Sigmoid colon (tissue), 6 donors: ENCODE measurements at regions not wholly inside any gene's neighbourhood (a gene's known extent, or its start where the extent isn't known, plus 50 kb on each side); places are given as distances from the start of the nearest gene placed in this dataset.

ENCODE experiments used
- DNase-seq: peaks from one replicate; pipeline ENCODE4 v3.0.0-alpha.2; 2019
- H3K27ac ChIP-seq, 4 donors: fragments of 200-600 bp; sonication (generic); one replicate each; pipeline ENCODE4 v1.5.1; 2016 to 2019; ENCODE audit warnings: mild to moderate bottlenecking in 1 of 4
- H3K27me3 ChIP-seq, 3 donors: fragments of 200-600 bp; sonication (generic); one replicate each; pipeline ENCODE4 v1.5.1; 2019; ENCODE audit warnings: mild to moderate bottlenecking in 1 of 3
- H3K36me3 ChIP-seq, 4 donors: fragments of 200-600 bp; sonication (generic); one replicate each; pipeline ENCODE4 v1.5.1; 2016 to 2019
- H3K4me1 ChIP-seq, 4 donors: fragments of 200-600 bp; sonication (generic); one replicate each; pipeline ENCODE4 v1.5.1; 2017 to 2019
- H3K4me3 ChIP-seq, 4 donors: fragments of 200-600 bp; sonication (generic); one replicate each; pipeline ENCODE4 v1.5.1; 2017 to 2019; ENCODE audit warnings: mild to moderate bottlenecking in 2 of 4, moderate library complexity in 1 of 4
- H3K9me3 ChIP-seq, 4 donors: fragments of 200-600 bp in 3 of 4; sonication (generic) in 3 of 4; one replicate each; pipeline versions ENCODE4 v1.5.1 to v1.6.1; 2013 to 2019
- CTCF ChIP-seq, 4 experiments: fragments of 450-650 bp in 3 of 4; fragments of 200-600 bp in 1 of 4; IDR thresholded peaks; one replicate each; pipeline ENCODE4 v1.5.1; 2016 to 2019; ENCODE audit warnings: antibody characterized with exemption in 4 of 4, mild to moderate bottlenecking in 3 of 4, moderate library complexity in 2 of 4
- EP300 ChIP-seq, 4 donors: sonication (generic); formaldehyde crosslinking; IDR thresholded peaks; one replicate each; pipeline ENCODE4 v1.6.1; 2017; ENCODE audit warnings: antibody characterized with exemption in 4 of 4
- POLR2A ChIP-seq, 2 donors: fragments of 450-650 bp; IDR thresholded peaks; one replicate each; pipeline ENCODE4 v1.6.1; 2016; ENCODE audit warnings: antibody characterized with exemption in 2 of 2, mild to moderate bottlenecking in 2 of 2, moderate library complexity in 2 of 2
- POLR2AphosphoS5 ChIP-seq, 4 donors: sonication (generic); formaldehyde crosslinking; IDR thresholded peaks; one replicate each; pipeline ENCODE4 v1.6.1; 2017; ENCODE audit warnings: antibody characterized with exemption in 4 of 4
- WGBS, 2 donors: extraction: QIAGEN DNeasy Blood & Tissue Kit; methylation state at CpG; one replicate each; pipeline ENCODE4 v1.1.7; 2013; 5-methylcytosine and 5-hydroxymethylcytosine counted together
- intact Hi-C: fragments of 100-400 bp; cut with DNase I; formaldehyde crosslinking; loops from one replicate; pipeline ENCODE4 v1.15.1; 2023
- donor health status: healthy with polysubstance abuse.
- donor health status: healthy.

- TF ChIP-seq CTCF (IDR thresholded peaks at IDR 0.05) (no peak), EP300 (IDR thresholded peaks at IDR 0.05) (no peak), POLR2A (IDR thresholded peaks at IDR 0.05) (no peak), POLR2AphosphoS5 (IDR thresholded peaks at IDR 0.05) (no peak)
- DNase-seq, result no peak
- Histone ChIP-seq H3K27me3 (no peaks in the 10 kb centered on the region), H3K36me3 (no peaks in the 10 kb centered on the region), H3K4me3 (no peak overlapping the region), H3K9me3 (peaks cover 0 to 2% (median 0%) of the 10 kb centered on the region in 4 donors), H3K27ac (no peak overlapping the region), H3K4me1 (peaks cover 0 to 3% (median 0%) of the 10 kb centered on the region in 4 donors)
- 75 to 90% methylated on average over 3 of the region's 3 CpGs for WGBS, 2 donors
- intact Hi-C loops, result no loop called here
Measured at GRCh38 chr5:57582578-57583070, 100.0 kb upstream of the ACTBL2 start.

- no peak overlapping the region for H3K4me3 ChIP-seq
- no peak overlapping the region for H3K27ac ChIP-seq
- H3K9me3 ChIP-seq, result peaks cover 0 to 2% (median 0%) of the 10 kb centered on the region in 4 donors
- 74 to 88% methylated on average over 2 of the region's 2 CpGs for WGBS, 2 donors
- TF ChIP-seq CTCF (IDR thresholded peaks at IDR 0.05) (no peak), POLR2AphosphoS5 (IDR thresholded peaks at IDR 0.05) (no peak), POLR2A (IDR thresholded peaks at IDR 0.05) (no peak), EP300 (IDR thresholded peaks at IDR 0.05) (no peak)
- no peak for DNase-seq
- no peaks in the 10 kb centered on the region for H3K36me3 ChIP-seq
- H3K4me1 ChIP-seq, result peaks cover 0 to 3% (median 0%) of the 10 kb centered on the region in 4 donors
- H3K27me3 ChIP-seq, result no peaks in the 10 kb centered on the region
- intact Hi-C loops, result no loop called here
Measured at GRCh38 chr5:57581772-57582171, 99.2 kb upstream of the ACTBL2 start.

GRCh38 chr5:57581222-57581621 lies 98.6 kb upstream of the ACTBL2 start:
- WGBS, 2 donors, result 62 to 82% methylated on average over 4 of the region's 4 CpGs
- Histone ChIP-seq H3K27ac (no peak overlapping the region), H3K9me3 (peaks cover 0 to 2% (median 0%) of the 10 kb centered on the region in 4 donors), H3K4me3 (no peak overlapping the region), H3K36me3 (no peaks in the 10 kb centered on the region), H3K4me1 (no peaks in the 10 kb centered on the region), H3K27me3 (no peaks in the 10 kb centered on the region)
- TF ChIP-seq EP300 (IDR thresholded peaks at IDR 0.05), result no peak
- TF ChIP-seq POLR2A (IDR thresholded peaks at IDR 0.05), result no peak
- TF ChIP-seq POLR2AphosphoS5 (IDR thresholded peaks at IDR 0.05), result no peak
- no peak for TF ChIP-seq CTCF (IDR thresholded peaks at IDR 0.05)
- intact Hi-C loops, result no loop called here
- DNase-seq, result no peak

- Histone ChIP-seq H3K36me3 (no peaks in the 10 kb centered on the region), H3K4me1 (no peaks in the 10 kb centered on the region), H3K27me3 (no peaks in the 10 kb centered on the region), H3K4me3 (no peak overlapping the region), H3K27ac (no peak overlapping the region), H3K9me3 (peaks cover 0 to 2% (median 0%) of the 10 kb centered on the region in 4 donors)
- intact Hi-C loops, result no loop called here
- no peak for TF ChIP-seq EP300 (IDR thresholded peaks at IDR 0.05)
- no peak for TF ChIP-seq POLR2A (IDR thresholded peaks at IDR 0.05)
- WGBS, 2 donors, result 77 to 83% methylated on average over 8 of the region's 8 CpGs
- DNase-seq, result no peak
Measured at GRCh38 chr5:57577432-57578175, 95.0 kb upstream of the ACTBL2 start.

GRCh38 chr5:57576317-57576716 lies 93.7 kb upstream of the ACTBL2 start:
- H3K9me3 ChIP-seq, result peaks cover 0 to 2% (median 0%) of the 10 kb centered on the region in 4 donors
- H3K27me3 ChIP-seq, result no peaks in the 10 kb centered on the region
- no peaks in the 10 kb centered on the region for H3K36me3 ChIP-seq
- 77 to 82% methylated on average over 6 of the region's 6 CpGs for WGBS, 2 donors
- no peak for DNase-seq
- intact Hi-C loops, result no loop called here
- no peaks in the 10 kb centered on the region for H3K4me1 ChIP-seq
- no peak overlapping the region for H3K27ac ChIP-seq
- no peak for TF ChIP-seq EP300 (IDR thresholded peaks at IDR 0.05)
- no peak for TF ChIP-seq CTCF (IDR thresholded peaks at IDR 0.05)
- no peak for TF ChIP-seq POLR2AphosphoS5 (IDR thresholded peaks at IDR 0.05)
- TF ChIP-seq POLR2A (IDR thresholded peaks at IDR 0.05), result no peak
- H3K4me3 ChIP-seq, result no peak overlapping the region
